ENCODE measurements at regions not wholly inside any gene's neighbourhood (a gene's known extent, or its start where the extent isn't known, plus 50 kb on each side); places are given as distances from the start of the nearest gene placed in this dataset.

DNA sequence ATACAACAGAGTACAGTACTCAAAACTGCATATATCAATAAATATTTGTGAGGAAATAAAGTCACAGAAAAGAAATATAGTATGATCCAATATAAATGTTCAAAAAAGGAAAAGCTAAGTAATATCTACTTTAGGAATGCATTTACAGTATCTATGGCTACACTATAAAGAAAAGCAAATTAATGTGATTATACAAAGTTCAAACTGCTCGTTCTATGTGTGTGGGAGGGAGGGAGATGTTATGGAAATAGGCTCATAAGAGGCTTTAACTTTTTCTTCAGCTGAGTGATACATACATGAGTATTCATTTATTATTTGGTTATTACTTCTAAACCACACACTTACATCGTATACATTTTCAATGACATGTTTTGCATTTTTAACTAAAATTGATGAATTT, 377.7 kb upstream of the AGTR1 start:
- DNase-seq (ENCODE audit: low read depth), result no peak
- TF ChIP-seq CTCF (conservative IDR thresholded peaks at IDR 0.05; ENCODE audit: low read depth, low read length), result no peak
- H3K4me3 ChIP-seq (ENCODE audit: low read length), result no peak overlapping the region

DNA sequence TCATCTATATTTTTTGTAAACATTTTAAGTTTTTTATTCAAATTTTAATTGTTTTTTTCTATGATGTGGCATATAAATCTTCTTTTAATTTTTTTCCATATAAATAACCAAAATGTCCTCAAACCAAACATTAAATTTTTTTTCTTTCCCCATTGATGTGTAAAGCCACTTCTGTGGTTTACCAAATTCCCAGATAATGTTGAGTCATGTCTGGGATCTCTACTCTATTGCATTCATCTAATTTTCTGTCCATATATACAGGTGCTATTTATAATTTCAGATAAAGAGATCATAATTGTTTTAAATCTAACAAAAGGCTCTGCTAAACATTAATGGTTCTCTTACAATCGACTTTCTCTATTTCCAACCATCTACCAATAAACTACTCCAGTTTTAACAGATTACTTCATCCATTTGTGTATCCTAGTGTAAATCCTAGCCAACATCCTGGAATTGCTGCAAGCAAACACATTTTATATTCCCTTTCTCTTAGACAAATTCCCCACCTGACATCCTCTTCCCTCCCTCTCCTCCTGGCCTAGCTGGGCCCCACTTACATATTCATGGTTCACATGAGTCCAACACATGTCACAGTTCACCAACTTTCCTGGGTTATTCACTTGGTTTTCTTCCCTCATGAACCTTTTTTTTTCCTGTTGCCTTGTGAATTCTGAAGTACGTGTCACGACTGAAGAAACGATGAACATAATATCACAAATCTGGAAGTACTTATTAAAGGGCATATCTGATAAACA, 368.0 kb upstream of the AGTR1 start:
- no peak for DNase-seq (ENCODE audit: low read depth)
- no peak for TF ChIP-seq CTCF (conservative IDR thresholded peaks at IDR 0.05; ENCODE audit: low read depth, low read length)

GRCh38 chr3:148330542-148330941, 367.2 kb upstream of the AGTR1 start:
- no peak for TF ChIP-seq CTCF (conservative IDR thresholded peaks at IDR 0.05; ENCODE audit: low read depth, low read length)
- DNase-seq (ENCODE audit: low read depth), result no peak
- no peak overlapping the region for H3K4me3 ChIP-seq (ENCODE audit: low read length)

More for the DNA sequence above, 368.0 kb upstream of the AGTR1 start:
- H3K4me3 ChIP-seq (ENCODE audit: low read length), result no peak overlapping the region

- no peak for TF ChIP-seq CTCF (conservative IDR thresholded peaks at IDR 0.05; ENCODE audit: low read depth, low read length)
- no peak overlapping the region for H3K4me3 ChIP-seq (ENCODE audit: low read length)
- no peak for DNase-seq (ENCODE audit: low read depth)
Observed at GRCh38 chr3:148331081-148331846, 366.4 kb upstream of the AGTR1 start.

GRCh38 chr3:148332509-148332908, 365.2 kb upstream of the AGTR1 start:
- no peak for DNase-seq (ENCODE audit: low read depth)
- H3K4me3 ChIP-seq (ENCODE audit: low read length), result no peak overlapping the region
- no peak for TF ChIP-seq CTCF (conservative IDR thresholded peaks at IDR 0.05; ENCODE audit: low read depth, low read length)

DNA sequence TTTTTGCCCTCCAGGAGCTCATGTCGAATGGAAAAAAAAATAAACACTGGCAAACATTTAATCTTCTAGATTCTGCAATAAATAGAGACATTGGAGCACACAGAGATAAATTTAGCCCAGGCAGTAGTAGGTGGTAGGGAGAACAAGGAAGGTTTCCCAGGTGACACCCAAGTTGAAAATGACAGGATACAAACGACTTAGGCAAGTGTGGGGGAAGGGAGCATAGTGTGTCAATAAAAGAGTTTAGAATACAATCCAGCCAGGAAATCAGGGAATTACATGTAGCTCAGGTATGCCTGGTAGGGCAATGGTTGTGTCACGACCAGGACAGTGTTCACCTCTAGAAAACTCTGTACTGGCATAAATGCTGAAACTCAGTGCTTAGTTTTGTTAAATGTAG, 364.6 kb upstream of the AGTR1 start:
- no peak for DNase-seq (ENCODE audit: low read depth)
- no peak overlapping the region for H3K4me3 ChIP-seq (ENCODE audit: low read length)
- TF ChIP-seq CTCF (conservative IDR thresholded peaks at IDR 0.05; ENCODE audit: low read depth, low read length), result no peak

- no peak for DNase-seq (ENCODE audit: low read depth)
- no peak for TF ChIP-seq CTCF (conservative IDR thresholded peaks at IDR 0.05; ENCODE audit: low read depth, low read length)
- H3K4me3 ChIP-seq (ENCODE audit: low read length), result no peak overlapping the region
Observed at GRCh38 chr3:148335612-148336011, 362.1 kb upstream of the AGTR1 start.
